ES-I3 (cell line): ENCODE measurements at regions not wholly inside any gene's neighbourhood (a gene's known extent, or its start where the extent isn't known, plus 50 kb on each side); places are given as distances from the start of the nearest gene placed in this dataset.
"Not testable (repeated sequence)": the region's sequence is repeated elsewhere in the genome, so short reads cannot be mapped to it uniquely, and the experiment has no call there.

Experiments
- H3K36me3 ChIP-seq: 2 replicates; pipeline ENCODE4 v1.6.1; 2013; ENCODE audit warnings: mild to moderate bottlenecking, low read length, control low read depth, moderate library complexity; ENCODE audit not compliant: insufficient read depth
- H3K4me1 ChIP-seq: 2 replicates; pipeline ENCODE4 v1.6.1; 2013; ENCODE audit warnings: mild to moderate bottlenecking, control low read depth, low read length; ENCODE audit not compliant: insufficient read depth
- H3K9ac ChIP-seq: 2 replicates; pipeline ENCODE4 v1.6.1; 2013; ENCODE audit warnings: low read depth, mild to moderate bottlenecking, low read length, moderate library complexity
- H3K9me3 ChIP-seq: 2 replicates; pipeline ENCODE4 v1.6.1; 2013; ENCODE audit warnings: mild to moderate bottlenecking, low read length, moderate library complexity; ENCODE audit not compliant: control insufficient read depth, insufficient read depth

DNA sequence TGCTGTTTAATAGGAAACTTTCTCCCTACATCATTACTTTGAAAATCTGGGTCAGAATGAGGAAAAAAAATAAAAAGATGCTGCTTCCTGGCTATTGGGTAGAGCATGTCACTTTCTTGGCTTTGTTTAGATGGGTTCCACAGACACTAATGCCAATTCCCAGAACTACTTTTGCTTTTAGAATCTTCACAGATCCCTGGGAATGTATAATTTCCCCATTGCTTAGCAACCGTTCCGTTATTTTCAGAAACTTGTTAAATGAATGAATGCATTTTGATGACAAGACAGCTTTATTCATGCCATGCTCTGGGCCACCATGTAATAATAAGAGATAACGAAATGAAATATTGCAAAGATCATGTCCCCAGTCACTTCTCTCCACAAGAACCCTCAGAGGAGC, 126.5 kb upstream of the TRPC7 start:
- no peaks in the 10 kb centered on the region for H3K9me3 ChIP-seq

DNA sequence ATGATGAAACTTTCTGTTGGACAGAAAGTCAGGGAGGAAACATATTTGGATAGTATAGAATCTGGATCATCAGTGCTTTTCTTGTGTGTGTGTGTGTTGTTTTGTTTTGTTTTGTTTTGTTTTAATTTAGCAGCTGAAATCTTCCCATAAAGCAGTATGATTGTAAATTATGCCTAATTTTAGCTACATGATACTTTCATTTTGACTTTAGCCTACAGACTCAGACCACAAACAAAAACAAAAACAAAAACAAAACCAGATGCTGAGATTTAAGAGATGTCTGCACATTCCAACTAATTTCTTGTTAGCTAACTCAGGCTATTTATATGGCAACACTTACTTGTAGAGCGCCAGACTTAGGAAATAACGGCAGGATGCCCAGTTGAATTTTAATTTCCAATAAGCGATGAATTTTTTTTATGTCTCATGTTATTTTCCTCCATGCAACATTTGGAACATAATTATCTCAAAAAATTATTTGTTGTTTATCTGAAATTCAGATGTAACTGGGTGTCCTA, 119.5 kb upstream of the TRPC7 start:
- no peak overlapping the region for H3K9ac ChIP-seq
- H3K36me3 ChIP-seq: no peaks in the 10 kb centered on the region
- no peaks in the 10 kb centered on the region for H3K9me3 ChIP-seq
- H3K4me1 ChIP-seq: no peaks in the 10 kb centered on the region

More for the DNA sequence above, 126.5 kb upstream of the TRPC7 start:
- Histone ChIP-seq H3K4me1 (no peaks in the 10 kb centered on the region), H3K36me3 (no peaks in the 10 kb centered on the region), H3K9ac (no peak overlapping the region)

- no peak overlapping the region for H3K9ac ChIP-seq
- H3K9me3 ChIP-seq: no peaks in the 10 kb centered on the region
- H3K4me1 ChIP-seq: no peaks in the 10 kb centered on the region
- H3K36me3 ChIP-seq: no peaks in the 10 kb centered on the region
These were observed 116.9 kb upstream of the TRPC7 start for GRCh38 chr5:136482206-136482605.

DNA sequence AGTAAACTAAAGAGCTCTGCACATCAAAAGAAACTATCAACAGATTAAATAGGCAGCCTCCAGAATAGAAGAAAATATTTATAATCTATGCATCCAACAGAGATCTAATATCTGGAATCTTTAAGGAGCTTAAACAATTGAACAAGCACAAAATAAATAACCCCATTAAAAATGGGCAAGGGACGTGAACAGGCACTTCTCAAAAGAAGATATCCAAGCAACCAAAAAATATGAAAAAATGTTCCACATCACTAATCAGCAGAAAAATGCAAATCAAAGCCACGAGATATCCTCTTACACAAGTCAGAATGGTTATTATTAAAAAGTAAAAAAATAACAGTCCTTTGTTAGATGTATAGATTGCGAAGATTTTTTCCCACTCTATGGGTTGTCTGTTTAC, 109.1 kb upstream of the TRPC7 start:
- no peak overlapping the region for H3K9ac ChIP-seq
- H3K9me3 ChIP-seq: peaks cover 6% of the 10 kb centered on the region; the same call in 1 of the 2 replicates
- H3K4me1 ChIP-seq: no peaks in the 10 kb centered on the region
- no peaks in the 10 kb centered on the region for H3K36me3 ChIP-seq

DNA sequence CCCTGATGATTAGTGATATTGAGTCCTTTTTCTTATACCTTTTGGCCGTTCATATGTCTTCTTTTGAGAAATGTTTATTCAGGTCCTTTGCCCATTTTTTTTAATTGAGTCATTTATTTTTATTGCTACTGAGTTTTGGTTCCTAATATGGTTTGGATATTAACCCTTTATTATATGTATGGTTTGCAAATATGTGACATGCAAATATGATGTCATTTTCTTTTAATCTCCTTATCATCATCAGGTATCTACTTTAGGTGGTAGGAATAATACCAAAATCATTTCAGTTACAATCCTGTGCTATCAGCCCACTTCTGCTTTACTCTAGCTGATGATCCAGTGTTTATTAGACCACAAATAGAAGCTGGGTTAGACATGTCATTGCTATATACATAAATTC, 102.3 kb upstream of the TRPC7 start:
- Histone ChIP-seq H3K9ac (no peak overlapping the region), H3K4me1 (no peaks in the 10 kb centered on the region), H3K36me3 (no peaks in the 10 kb centered on the region), H3K9me3 (no peaks in the 10 kb centered on the region; the same call in 1 of the 2 replicates)

DNA sequence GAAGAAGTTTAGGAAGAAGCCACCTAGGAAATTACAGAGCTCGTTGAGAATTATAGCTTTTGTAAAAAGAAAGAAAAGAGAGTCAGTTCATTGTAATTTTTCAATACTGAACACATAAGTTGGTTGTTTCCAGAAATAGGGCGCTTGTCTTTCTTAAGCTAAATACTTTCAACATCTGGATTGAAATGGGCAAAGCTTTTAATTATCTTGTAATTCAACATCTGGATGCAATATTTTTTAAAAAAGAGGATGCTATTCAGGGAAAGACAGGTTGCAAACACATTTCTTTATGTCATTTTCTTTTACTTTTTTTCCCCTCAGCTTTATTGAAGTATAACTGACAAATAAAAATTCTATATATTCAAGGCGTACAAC, 100.7 kb upstream of the TRPC7 start:
- no peaks in the 10 kb centered on the region for H3K36me3 ChIP-seq

DNA sequence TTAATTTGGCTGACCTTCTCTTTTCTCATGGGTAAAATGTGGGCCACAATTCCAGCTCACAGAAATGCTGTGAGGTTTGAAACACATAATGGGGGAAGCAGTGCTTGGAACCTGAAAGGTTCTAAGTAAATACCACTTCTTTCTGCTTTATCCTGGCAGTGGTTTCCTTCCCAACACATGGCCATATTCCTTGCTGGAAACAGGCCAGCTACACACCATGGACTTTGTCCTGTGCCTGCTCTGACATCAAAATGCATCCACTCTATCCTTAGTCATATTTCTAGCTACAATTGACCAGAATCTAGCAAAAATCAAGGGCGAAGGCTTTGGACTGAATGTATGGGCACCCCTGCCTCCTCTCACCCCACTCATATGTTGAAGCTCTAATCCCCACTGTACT, 93.1 kb upstream of the TRPC7 start:
- no peak overlapping the region for H3K9ac ChIP-seq
- no peaks in the 10 kb centered on the region for H3K9me3 ChIP-seq
- no peaks in the 10 kb centered on the region for H3K4me1 ChIP-seq
- H3K36me3 ChIP-seq: no peaks in the 10 kb centered on the region

More for the DNA sequence above, 100.7 kb upstream of the TRPC7 start:
- no peaks in the 10 kb centered on the region for H3K4me1 ChIP-seq
- no peaks in the 10 kb centered on the region; the same call in 1 of the 2 replicates for H3K9me3 ChIP-seq
- no peak overlapping the region for H3K9ac ChIP-seq

DNA sequence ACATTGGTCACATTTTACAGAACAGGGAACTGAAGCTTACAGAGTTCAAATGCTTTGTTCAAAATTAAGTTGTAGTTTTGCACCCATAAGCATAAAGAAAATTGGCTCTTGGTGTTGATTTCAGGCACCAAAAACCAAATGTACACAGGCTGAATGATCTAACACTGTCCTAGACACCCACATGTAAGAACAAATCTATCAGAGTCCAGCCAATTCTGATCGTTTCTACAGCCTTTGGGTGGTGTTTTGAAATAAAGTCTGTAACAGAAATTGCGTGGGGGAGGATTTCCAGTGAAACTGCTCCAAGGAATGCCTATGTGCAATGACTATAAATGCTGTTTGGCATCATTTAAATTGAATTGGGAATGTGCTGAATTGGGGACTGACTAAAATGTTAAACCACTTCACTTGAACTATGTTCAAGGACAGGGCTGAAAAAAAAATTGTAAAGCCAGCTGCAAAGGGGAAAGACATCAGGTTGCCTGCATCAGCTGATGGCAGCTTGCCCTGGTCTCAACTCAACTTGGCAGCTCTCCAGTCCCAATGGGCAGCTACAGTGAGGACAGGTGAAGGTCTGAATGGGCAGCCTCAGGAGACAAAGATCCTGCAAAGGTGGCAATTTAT, 92.2 kb upstream of the TRPC7 start:
- no peaks in the 10 kb centered on the region for H3K9me3 ChIP-seq
- no peaks in the 10 kb centered on the region for H3K36me3 ChIP-seq
- no peaks in the 10 kb centered on the region for H3K4me1 ChIP-seq
- no peak overlapping the region for H3K9ac ChIP-seq

DNA sequence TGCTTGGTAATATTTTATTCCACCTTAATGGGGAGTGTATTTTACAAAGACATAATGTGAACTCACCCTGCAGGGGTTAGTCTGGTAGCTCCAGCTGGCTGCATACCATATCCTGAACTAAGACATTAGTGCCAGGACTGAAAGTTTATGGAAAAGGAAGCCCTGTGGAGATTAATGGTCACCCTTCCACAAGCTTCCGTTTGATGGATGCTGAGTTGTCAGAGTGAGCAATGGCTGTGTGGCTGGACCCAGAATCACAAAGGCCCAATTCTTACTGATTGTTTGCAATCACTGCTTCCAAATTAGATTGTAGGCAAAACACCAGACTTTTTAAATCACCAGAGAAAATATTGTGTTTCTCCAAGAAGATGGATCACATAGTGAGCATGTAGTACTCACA, 90.1 kb upstream of the TRPC7 start:
- no peaks in the 10 kb centered on the region; the same call in 1 of the 2 replicates for H3K9me3 ChIP-seq
- no peaks in the 10 kb centered on the region for H3K36me3 ChIP-seq
- H3K9ac ChIP-seq: no peak overlapping the region
- H3K4me1 ChIP-seq: no peaks in the 10 kb centered on the region

DNA sequence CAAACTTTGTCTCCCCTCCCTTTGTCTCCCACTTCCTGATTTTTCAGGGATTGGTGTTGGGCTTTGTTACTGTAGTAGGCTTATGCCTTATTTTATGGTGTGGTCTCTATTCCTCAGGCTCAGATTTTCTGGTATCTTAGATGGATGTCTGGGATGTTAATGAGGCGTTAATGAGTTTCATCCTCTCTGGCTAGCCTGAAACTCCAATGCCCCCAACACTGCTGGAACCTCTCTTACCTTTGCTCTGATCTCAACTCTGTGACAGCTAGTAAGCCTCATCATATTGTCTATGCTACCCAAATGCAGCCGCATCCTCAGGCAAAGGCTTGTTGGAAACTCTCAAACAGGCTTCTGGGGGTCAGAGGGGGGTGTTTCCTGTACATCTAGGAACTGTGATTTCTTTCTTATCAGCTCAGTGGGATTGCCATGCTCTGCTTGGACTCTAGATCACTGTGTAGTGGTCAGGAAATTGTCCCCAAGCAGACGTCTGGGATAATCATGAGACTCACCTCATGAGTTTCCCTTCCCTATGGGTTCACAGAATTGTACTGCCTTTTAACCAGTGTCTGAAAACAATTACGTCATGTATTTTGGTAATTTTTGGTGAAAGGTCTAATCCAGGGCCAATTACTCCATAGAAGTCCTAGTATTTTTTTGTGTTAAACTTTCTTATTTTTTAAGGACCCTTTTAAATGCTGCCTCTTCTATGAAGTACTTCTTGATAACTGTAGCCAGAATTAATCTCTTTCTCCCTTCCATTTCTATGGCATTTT, 88.8 kb upstream of the TRPC7 start:
- Histone ChIP-seq H3K9me3 (no peaks in the 10 kb centered on the region; the same call in 1 of the 2 replicates), H3K36me3 (no peaks in the 10 kb centered on the region), H3K9ac (no peak overlapping the region), H3K4me1 (no peaks in the 10 kb centered on the region)

- H3K36me3 ChIP-seq: no peaks in the 10 kb centered on the region
- no peak overlapping the region for H3K9ac ChIP-seq
- H3K4me1 ChIP-seq: no peaks in the 10 kb centered on the region
- no peaks in the 10 kb centered on the region; the same call in 1 of the 2 replicates for H3K9me3 ChIP-seq
These were observed 87.9 kb upstream of the TRPC7 start for GRCh38 chr5:136453199-136453598.

GRCh38 chr5:136447576-136447975, 82.2 kb upstream of the TRPC7 start:
- not testable (repeated sequence) for H3K9ac ChIP-seq, H3K36me3 ChIP-seq, H3K4me1 ChIP-seq, H3K9me3 ChIP-seq

DNA sequence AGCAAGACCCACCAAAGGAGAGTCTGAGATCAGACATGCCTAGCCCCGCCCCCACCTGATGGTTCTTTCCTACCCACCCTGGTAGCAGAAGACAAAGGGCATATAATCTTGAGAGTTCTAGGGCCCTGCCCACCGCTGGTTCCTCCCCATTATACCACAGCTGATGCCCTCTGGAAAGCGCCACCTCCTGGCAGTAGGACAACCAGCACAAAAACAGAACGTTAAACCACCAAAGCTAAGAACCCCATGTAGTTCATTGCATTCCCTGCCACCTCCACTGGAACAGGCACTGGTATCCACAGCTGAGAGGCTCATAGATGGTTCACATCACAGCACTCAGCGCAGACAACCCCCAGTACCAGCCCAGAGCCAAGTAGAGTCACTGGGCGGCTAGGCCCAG, 81.2 kb upstream of the TRPC7 start:
- H3K9me3 ChIP-seq: peaks cover 5% of the 10 kb centered on the region; the same call in 1 of the 2 replicates
- no peaks in the 10 kb centered on the region for H3K4me1 ChIP-seq
- H3K36me3 ChIP-seq: no peaks in the 10 kb centered on the region
- no peak overlapping the region for H3K9ac ChIP-seq

- not testable (repeated sequence) for H3K36me3 ChIP-seq, H3K9ac ChIP-seq, H3K9me3 ChIP-seq, H3K4me1 ChIP-seq
These were observed 78.8 kb upstream of the TRPC7 start for GRCh38 chr5:136444099-136444498.

- no peaks in the 10 kb centered on the region for H3K4me1 ChIP-seq
- no peaks in the 10 kb centered on the region; the same call in 1 of the 2 replicates for H3K9me3 ChIP-seq
- H3K9ac ChIP-seq: no peak overlapping the region
- no peaks in the 10 kb centered on the region for H3K36me3 ChIP-seq
These were observed 74.0 kb upstream of the TRPC7 start for GRCh38 chr5:136439367-136439766.
